NCI-H2029 (cell line): ENCODE measurements at regions not wholly inside any gene's neighbourhood (a gene's known extent, or its start where the extent isn't known, plus 50 kb on each side); places are given as distances from the start of the nearest gene placed in this dataset.

Source experiments
- DNase-seq: peaks from one replicate; lab custom pipeline; 2025; lab: John Stamatoyannopoulos, UW

DNA sequence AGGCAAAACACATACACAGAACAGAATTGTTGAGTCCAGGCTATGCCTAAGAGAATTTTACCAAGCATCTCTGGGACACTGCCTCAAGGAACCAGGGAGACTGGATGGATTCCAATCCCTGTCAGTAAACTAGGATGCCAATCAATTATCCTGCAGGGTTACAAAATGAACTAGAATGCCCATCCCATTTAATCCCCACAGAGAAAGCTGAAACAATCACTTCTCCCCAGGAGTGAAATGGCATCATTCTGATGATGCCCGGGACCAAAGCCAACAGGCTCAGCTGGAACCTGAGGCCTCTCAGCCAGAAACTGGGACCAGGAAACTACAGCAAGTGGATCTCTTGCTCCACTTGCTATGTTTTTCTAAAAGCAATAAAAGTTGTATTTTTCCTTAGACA lies 130.0 kb upstream of the TJP1 start:
- no peak for DNase-seq

DNA sequence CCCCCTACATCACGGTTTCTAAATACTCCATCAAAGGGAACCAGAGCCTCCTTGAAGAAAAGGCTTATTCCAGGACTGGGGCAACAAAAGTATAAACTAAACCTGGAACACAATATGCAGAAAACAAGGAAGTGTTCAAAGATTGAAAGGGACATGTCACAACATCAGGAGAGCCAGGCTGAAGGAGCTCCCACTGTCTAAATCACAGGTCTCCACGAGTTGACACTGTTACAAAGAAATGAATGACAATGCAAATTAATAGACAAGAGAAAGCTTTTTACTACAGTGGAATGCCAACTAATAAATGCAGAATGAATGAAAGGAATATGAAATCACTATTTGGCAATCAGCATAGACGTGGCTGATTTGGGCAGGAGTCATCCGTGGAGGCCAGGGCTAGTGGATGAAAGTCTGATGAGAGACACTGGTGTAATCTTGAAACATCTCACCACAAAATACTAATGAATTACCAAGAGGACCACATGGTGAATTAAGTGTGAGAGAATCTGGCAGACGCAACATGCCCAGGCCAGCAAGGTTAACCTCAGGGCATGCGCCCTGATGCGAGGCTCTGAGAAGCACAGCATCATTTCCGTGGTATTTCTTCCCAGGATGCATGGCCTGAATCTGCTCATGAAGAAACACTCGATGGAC lies 123.8 kb upstream of the TJP1 start:
- DNase-seq: no peak

DNA sequence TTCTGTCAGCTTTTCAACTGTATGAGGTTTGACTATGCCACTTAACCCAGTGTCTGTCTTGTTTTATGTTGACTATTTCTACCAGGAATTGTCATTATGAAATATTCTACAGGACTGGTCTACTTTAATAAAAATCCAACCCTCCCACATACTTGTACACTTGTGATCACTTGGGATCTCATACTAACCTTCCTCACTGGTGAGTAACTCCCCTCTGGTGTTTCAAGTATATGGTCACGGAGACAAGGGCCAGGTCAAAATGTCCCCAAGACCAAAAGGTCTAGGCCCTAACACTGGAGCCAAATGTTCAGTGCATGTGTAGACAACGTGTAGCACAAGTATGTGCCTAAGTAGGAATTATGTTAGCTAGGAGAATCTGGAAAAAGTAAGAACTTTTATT lies 122.7 kb upstream of the TJP1 start:
- no peak for DNase-seq

DNA sequence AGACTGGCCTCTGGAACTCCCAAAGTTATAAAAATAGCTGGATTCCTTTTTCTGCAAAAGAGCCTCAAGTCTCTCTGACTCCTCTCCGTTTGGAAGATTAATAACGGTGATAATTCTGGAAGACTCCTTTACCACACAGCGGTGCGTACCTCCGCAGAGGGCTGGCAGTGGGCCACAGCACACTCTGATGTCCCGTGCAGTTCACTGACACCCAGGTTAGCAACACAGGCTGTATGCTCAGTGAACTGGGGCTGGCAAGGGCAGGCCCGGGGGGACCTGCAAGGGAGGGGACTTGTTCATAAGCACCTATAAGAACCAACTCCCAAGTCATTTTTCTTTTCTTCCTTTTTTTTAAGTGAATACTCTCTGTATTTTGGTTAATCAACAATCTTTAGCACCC lies 120.3 kb upstream of the TJP1 start:
- DNase-seq: no peak

DNA sequence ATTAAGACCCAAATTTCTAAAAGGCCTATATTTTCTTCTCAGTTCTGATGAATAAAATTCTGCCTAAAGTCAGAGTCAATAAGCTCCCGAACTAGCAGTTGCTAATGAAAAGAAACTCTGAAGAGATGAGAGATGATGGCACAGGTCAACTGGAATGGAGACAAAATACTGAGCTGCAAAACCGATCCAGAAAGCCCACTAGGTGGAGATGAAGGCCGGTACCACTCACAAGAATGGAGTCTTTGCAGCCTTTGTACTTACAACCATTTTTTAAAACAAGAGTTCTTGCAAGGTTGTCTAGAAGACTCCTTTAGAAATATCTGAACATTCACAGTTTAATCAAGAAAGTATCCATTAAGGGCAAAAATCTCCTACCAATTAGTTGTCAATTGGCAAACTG lies 119.9 kb upstream of the TJP1 start:
- DNase-seq: no peak

DNA sequence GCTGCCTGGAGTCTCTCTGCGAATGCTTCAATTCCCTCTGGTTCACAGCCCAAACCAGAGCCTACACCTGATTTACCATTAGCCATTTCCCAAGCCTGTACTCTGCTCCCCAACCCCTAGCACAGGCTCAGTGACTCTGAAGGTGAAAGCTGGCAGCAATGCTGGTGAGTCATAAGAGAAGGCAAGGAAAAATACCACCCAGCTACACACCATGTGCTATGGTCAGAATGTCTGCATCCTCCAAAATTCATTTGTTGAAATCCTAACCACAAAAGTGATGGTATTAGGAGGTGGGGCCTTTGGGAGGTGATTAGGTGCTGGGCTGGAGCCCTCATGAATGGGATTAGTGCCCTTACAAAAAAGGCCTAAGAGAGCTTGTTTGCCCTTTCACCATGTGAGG lies 117.1 kb upstream of the TJP1 start:
- no peak for DNase-seq

DNA sequence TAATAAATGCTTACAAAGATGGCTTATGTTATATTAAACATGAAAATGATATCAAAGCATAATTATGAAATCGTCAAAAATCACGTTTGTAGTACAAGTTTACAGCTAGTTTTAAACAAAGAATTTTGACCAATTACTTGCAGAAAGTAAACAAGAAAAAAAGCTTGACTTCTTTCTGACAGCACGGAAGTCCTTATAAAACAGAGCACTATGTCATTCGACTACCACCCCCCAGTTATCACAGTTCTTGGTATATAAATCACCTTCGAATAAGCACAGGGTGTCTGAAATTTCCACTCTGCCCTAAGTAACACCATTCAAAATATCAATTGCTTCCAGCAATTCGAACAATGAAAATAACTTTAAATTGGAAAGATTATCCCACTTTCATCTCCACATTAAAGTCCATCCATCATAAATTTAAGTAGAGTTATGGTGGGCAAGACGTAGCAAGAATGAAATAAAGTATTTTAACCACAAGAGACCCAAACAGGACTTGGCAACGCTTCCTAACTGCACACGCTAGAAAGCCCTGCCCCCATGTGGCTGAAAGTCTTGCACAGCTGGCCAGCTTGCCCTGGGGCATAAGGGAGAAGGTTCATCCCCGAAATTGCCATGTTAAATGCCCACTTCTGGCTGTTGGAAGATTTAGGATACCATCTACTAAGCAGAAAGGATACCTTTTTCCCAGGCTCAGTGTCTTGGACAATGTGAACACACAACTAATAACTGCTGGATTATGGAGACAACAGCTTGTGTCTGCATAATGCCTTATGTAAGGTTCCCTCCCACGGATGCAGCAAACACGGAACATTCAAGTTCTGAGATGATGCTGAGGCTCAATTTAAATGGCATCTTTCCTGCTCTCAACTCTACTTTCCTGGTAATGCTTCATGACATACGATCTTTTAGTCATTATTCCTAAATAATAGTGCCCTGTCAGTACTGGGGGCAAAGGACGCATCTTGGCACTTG lies 116.4 kb upstream of the TJP1 start:
- DNase-seq: no peak

DNA sequence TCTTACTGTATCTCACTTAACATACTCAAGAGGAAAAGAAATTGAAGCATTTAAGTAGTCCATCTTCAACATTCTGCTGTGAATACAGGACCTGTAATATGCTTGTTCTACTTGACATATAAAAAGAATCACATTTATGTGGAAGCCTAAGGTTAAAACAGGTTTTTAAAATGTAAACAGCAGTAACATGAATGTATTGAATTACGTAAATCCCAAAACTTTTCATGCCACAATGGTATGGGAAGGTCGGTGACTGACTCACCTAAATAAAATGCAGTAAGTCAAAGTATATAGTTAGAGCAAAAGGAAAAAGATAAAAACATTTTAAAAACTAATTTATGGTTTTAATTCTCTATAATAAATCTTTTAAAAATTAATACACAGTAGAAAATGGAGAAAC lies 115.7 kb upstream of the TJP1 start:
- no peak for DNase-seq

DNA sequence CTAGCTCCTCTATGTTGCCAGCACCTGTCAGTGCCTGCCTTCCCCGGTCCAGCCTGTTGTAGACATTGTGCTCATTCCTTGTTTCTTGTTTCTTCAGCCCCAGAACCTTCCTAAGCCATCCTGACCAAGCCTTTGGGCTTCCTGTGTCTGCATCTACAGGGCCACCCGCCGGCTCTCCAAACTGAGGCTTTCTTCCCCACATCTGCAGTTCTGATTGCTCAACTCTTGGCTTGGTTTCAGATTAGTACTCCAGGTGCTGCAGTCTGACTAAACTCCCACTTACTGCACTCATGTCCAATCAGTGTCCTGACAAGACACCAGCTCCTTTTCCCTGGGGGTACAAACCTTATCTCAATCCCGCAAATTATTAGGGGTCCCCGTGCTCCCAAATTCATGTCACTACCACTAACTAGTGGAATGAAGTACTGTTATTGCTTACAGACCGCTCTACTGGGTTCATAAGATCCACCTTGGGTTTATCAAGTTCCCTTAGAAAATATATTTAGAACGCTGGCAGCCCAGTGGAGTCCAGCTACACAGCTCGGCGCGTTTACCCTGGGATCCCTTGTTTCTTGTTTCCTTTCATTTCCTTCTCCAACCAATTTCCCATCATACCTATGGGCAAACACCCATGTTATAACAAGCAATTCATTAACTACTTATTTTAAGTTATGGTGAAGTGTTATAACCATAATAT lies 114.2 kb upstream of the TJP1 start:
- DNase-seq: no peak

DNA sequence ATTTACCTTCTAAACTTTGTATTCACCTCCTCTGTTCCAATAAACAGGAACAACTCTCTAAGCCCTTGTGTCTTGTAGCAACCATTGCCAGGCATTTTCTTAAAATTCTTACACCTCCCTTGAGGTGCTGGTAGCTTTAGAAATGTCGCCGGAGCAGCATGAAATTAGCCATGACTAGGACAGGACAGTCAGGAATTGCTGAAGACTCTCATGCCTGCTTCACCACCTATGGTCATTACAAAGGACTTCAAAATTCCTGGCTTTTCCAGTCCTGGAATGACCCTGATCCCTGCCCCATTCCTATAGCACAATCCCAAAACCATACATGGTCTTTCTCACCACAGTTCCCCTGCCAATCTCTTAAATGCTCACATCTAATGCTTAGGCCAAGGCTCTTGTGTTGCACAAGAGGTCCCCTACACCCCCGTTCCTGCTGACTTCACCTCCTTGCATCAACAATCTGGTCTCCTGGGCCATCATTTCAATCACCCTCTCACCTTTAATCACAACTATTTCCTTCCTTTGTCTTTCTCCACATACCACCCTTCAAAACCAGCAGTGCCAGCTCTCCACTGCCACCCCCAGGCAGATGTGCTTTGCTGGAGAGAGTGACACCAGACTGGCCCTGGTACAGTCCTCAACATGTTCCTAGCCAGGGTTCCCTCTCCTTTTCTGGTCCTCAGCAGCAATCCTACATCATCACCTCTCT lies 113.2 kb upstream of the TJP1 start:
- DNase-seq: no peak

DNA sequence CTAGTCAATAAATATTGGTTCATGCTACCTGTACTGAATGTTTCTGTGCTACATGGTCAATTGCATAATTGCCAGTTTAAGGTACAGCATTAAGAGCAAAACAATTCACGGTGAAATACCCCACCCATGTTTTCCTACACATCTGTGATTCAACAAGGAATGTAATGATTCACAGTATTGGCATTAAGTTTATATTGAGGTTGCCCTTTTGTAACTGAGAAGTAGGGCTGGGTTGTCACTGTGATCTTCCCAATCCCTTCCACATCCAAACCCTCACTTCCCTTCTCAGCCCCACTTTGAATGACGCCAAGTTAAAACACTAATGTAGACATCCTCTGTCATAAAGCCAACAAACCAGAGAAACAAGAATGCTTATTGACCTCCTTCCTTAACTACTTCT lies 112.0 kb upstream of the TJP1 start:
- no peak for DNase-seq

DNA sequence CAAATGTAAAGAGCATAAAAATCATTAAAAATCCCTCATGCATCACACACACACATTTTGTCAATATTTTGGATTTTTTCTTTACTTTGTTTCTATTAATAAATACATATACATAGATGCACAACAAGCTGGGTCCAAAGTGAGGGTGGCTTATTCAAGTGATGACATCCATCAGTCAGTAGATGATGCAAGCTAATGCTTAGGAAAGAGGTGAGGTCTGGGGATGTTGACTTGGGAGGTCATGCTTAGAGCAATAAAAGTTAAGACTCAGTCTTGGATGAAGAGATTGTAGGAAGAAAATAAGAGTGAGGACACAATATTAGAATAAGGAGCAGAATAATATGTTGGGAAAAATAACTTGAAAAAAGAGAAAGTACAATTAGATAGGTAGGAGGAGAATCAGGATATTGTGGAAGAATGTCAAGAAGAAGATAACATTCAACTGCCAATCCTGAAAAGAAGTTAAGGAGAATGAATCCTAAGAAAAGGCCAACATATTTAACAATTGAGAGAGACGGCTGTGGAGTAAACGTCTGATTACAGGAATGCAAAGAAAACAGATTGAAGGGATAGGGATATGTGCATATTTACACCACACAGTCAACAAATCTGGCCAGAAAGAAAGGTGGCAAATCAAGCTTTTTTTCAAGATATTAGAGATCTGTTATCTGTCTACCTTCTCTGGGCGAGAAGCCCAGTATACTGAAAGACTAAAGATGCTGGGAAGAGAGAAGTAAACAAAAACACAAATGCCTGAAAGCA lies 111.0 kb upstream of the TJP1 start:
- no peak for DNase-seq

DNA sequence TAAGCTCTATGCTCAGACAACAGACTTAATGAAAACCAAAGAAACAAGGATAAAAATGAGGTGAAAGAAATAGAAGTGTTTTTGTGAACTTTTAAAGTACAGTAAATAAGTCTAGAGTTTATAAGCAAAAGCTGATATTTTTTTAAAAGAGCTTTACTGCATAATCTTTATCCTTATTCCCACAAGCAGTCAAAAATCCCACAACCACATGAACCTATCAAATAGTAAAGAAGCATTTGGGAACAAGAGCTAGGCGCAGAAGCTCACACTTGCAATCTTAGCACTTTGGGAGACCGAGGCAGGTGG lies 103.8 kb upstream of the TJP1 start:
- DNase-seq: no peak

DNA sequence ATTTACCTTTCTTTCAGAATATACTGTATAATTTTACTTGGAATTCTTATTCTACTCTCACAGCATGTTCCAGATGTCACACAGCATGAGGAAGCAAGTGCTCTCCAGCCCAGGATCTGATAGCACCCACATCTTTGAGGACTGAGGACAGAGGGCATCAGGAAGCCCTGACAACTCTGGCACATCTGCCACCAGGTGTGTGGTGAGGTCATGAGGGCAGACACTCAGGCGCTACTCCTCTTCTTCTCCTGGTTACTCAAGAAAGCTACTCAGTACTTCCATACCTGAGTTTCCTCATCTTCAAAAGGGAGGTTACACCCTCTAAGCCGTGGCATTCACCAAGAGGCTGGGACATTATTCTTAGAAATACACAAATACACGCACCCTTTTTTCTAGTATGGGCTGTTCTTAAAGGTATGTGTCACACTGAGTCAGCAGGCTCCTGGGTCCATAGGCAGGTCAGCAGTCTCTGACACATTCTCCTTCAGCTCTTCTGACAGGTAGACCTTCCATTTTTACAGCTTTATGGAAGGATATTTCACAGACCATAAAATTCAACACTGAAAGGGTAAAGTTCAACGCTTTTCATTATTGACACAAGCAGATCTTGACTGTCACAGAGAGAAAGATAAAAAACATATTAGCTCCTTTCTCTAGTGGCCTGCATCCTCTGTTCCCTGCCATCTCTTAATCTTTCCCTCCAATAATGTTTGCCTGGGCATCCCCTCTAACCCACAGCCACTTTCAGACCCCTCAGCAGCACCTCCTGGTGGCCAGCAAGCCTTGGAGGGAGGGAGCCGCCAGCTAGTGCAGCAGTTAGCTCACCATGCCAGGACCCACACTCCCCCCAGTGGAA lies 103.2 kb upstream of the TJP1 start:
- DNase-seq: no peak

DNA sequence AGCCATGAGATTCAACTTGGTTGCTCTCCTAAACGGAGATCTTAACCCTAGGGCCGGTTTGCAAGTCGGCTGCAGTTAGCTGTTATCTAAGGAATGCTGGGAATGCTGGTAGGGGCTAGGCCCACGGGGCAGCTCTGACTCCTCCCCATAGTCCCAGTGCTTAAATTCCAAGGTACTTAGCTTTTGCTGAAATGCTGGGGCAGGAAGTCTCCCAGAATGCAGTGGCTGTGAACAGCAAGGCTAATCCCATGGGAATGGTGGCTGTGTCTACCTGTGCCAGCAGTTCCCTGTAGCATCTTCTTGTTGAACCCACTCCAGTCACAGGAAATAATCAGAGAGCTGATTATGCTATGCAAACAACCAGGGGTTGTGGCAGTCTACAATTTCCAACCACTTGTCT lies 102.5 kb upstream of the TJP1 start:
- DNase-seq: peak; percentile 25

DNA sequence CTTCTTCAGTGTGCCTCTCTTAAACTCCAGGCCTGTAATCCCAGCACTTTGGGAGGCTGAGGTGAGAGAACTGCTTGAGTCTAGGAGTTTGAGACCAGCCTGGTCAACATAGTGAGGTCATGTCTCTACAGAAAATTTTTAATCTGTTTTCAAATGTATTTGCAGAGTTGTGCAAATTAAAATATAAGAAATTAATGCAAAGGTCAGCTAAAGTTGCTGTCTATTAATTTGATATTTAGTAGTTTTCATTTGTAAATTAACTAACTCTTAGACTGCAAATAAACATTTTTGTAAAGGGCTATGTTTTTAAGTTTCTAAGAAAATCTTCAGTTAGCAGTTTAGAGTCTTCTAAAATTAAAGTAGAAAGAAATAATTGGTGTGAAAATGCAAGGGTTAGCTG lies 99.9 kb upstream of the TJP1 start:
- no peak for DNase-seq

DNA sequence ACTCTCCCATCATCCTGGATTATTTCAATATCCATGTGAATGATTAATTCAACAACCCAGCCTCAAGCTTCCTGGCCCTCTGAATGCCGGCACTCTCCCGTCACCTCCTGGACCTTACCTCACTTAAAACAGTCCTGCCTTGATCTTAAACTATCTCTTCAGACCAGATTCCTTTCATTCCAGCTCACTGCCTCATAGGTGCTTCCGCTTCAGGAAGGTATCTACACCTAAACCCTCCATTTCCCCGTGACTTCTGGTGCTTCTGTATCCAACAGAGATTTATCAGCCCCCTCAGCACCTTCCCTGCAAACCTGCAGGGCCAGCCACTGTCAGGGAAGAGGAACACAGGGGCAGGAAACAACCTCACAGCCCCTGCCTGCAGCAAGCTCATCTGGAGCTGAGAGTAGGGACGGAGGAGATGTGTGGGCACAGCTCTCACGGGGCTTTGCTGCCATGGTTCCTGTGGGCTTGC lies 98.9 kb upstream of the TJP1 start:
- no peak for DNase-seq

DNA sequence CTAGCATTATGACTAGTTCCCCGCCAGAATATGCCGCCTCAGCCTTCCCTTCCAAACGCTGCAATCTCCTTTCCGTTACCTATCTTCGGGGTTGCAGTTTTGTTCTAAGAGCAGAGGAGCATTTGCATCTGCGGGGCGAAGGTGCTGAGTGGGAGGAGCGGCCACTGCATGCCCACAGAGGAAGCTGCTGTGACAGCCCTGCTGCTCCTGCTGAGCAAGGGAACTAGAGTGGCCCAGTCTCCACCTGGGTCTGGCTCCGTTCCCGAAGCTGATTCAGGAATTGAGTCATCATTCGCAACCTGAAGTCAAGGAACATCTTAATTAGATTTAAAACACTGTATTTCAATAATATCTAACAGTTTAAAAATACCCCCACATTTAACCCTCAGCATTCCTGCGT lies 98.2 kb upstream of the TJP1 start:
- DNase-seq: no peak

DNA sequence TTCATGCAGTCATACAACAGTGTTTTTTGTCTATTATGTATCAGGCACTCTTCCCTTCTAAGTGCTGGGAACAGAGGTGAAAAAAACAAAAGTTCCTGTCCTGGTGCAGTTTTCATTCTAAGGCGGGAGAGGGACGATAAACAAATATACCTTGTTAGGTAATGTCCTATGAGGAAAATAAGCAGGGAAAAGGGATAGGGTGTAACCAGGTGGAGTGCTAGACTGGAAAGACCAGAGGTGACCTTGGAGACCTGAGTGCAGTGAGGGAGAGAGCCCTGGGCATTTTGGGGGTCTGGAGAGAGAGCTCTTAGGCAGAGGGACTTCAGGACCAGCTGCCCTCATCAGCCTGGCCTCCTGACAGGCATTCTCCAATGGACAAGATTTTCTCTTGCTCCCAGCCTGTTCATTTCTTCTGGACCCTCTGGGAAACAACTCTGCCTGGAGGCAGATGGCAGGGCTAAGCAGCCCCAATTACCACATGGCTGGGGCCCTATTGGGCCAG lies 97.2 kb upstream of the TJP1 start:
- DNase-seq: no peak
